Erythroblast (primary cell): ENCODE measurements at regions not wholly inside any gene's neighbourhood (a gene's known extent, or its start where the extent isn't known, plus 50 kb on each side); places are given as distances from the start of the nearest gene placed in this dataset.

ENCODE experiments used
- GATA1 ChIP-seq: IDR thresholded peaks from 2 replicates; pipeline ENCODE4 v1.6.1; 2011; ENCODE audit warnings: low read depth, mild to moderate bottlenecking, control low read depth, low read length, moderate library complexity
- POLR2A ChIP-seq: IDR thresholded peaks from 2 replicates; pipeline ENCODE4 v1.6.1; 2011; ENCODE audit warnings: mild to moderate bottlenecking, low read length

DNA sequence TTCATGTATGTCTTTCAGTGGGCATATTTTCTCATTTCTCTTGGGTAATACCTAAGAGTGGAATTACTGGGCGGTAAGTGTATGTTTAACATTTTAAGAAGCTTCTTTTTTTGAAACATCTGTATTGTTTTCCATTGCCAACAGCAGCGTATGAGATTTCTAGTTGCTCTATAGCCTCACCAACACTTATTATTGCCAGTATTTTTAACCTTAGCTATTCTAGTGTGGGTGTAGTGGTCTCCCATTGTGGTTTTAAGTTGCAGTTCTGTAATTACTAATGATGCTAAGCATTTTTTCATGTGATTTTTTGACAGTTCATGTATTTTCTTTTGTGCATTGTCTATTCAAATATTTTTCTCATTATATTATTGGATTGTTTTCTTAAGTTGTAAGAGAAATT, 101.9 kb upstream of the EEA1 start:
- TF ChIP-seq POLR2A (no peak), GATA1 (no peak)
